ENCODE measurements at regions not wholly inside any gene's neighbourhood (a gene's known extent, or its start where the extent isn't known, plus 50 kb on each side); places are given as distances from the start of the nearest gene placed in this dataset.

- TF ChIP-seq CTCF (IDR thresholded peaks at IDR 0.05; ENCODE audit: control extremely low read depth, extremely low read depth, low read depth, missing control alignments) = no peak
- DNase-seq (ENCODE audit: extremely low spot score) = no peak
- ChIA-PET POLR2A (no interaction called here), CTCF (no interaction called here)
Measured at GRCh38 chr11:71198141-71198822, 54.1 kb downstream of the SHANK2 start.

GRCh38 chr11:71197096-71197495 is 55.3 kb downstream of the SHANK2 start:
- DNase-seq (ENCODE audit: extremely low spot score) = no peak
- TF ChIP-seq CTCF (IDR thresholded peaks at IDR 0.05; ENCODE audit: control extremely low read depth, extremely low read depth, low read depth, missing control alignments) = no peak
- ChIA-PET CTCF (no interaction called here), POLR2A (no interaction called here)

- no peak for TF ChIP-seq CTCF (IDR thresholded peaks at IDR 0.05; ENCODE audit: control extremely low read depth, extremely low read depth, low read depth, missing control alignments)
- ChIA-PET CTCF (no interaction called here), POLR2A (no interaction called here)
- DNase-seq (ENCODE audit: extremely low spot score) = no peak
Measured at GRCh38 chr11:71194710-71195109, 57.7 kb downstream of the SHANK2 start.

- ChIA-PET POLR2A (no interaction called here), CTCF (no interaction called here)
- no peak for DNase-seq (ENCODE audit: extremely low spot score)
- no peak for TF ChIP-seq CTCF (IDR thresholded peaks at IDR 0.05; ENCODE audit: control extremely low read depth, extremely low read depth, low read depth, missing control alignments)
Measured at GRCh38 chr11:71193431-71193830, 58.9 kb downstream of the SHANK2 start.

- ChIA-PET POLR2A (no interaction called here), CTCF (no interaction called here)
- no peak for DNase-seq (ENCODE audit: extremely low spot score)
- no peak for TF ChIP-seq CTCF (IDR thresholded peaks at IDR 0.05; ENCODE audit: control extremely low read depth, extremely low read depth, low read depth, missing control alignments)
Measured at GRCh38 chr11:71192629-71193028, 59.7 kb downstream of the SHANK2 start.

- no peak for TF ChIP-seq CTCF (IDR thresholded peaks at IDR 0.05; ENCODE audit: control extremely low read depth, extremely low read depth, low read depth, missing control alignments)
- ChIA-PET CTCF (no interaction called here), POLR2A (no interaction called here)
- no peak for DNase-seq (ENCODE audit: extremely low spot score)
Measured at GRCh38 chr11:71191201-71191600, 61.2 kb downstream of the SHANK2 start.

GRCh38 chr11:71190551-71190950 is 61.8 kb downstream of the SHANK2 start:
- no peak for TF ChIP-seq CTCF (IDR thresholded peaks at IDR 0.05; ENCODE audit: control extremely low read depth, extremely low read depth, low read depth, missing control alignments)
- ChIA-PET POLR2A (no interaction called here), CTCF (no interaction called here)
- DNase-seq (ENCODE audit: extremely low spot score) = no peak

Data from GM10248 (cell line).